ENCODE measurements at regions not wholly inside any gene's neighbourhood (a gene's known extent, or its start where the extent isn't known, plus 50 kb on each side); places are given as distances from the start of the nearest gene placed in this dataset.

GRCh38 chr13:80504453-80504852 lies 163.5 kb upstream of the SPRY2 start:
- Histone ChIP-seq H3K9me2 (ENCODE audit: insufficient read depth) (no peaks in the 10 kb centered on the region; the same call in 1 of the 2 replicates), H2AFZ (no peak overlapping the region), H3F3A (replicated peaks; ENCODE audit: low read depth) (no peaks in the 10 kb centered on the region), H3K4me1 (ENCODE audit: insufficient read depth) (no peaks in the 10 kb centered on the region), H3K4me3 (no peak overlapping the region), H3K36me3 (ENCODE audit: insufficient read depth) (no peaks in the 10 kb centered on the region), H3K27me3 (ENCODE audit: insufficient read depth) (no peaks in the 10 kb centered on the region), H3K4me2 (no peak overlapping the region), H4K20me1 (replicated peaks; ENCODE audit: insufficient read depth) (no peaks in the 10 kb centered on the region), H3K27ac (ENCODE audit: low read depth) (no peak overlapping the region), H3K79me2 (replicated peaks; ENCODE audit: insufficient read depth) (no peaks in the 10 kb centered on the region)
- Mint-ChIP-seq H3K4me1 (no peaks in the 10 kb centered on the region), H3K4me3 (no peak overlapping the region), H3K36me3 (ENCODE audit: low read depth) (peaks cover 4% of the 10 kb centered on the region; the same call in 1 of the 3 replicates), H3K27ac (no peak overlapping the region), H3K9me3 (peaks cover 5% of the 10 kb centered on the region; the same call in 2 of the 3 replicates), H3K27me3 (ENCODE audit: insufficient read depth, low read depth, poor library complexity) (no peaks in the 10 kb centered on the region)
- TF ChIP-seq REST (IDR thresholded peaks at IDR 0.05; ENCODE audit: unreplicated experiment): no peak
- ATAC-seq: no peak
- DNase-seq (ENCODE audit: low spot score): no peak

- Histone ChIP-seq H3K36me3 (ENCODE audit: insufficient read depth) (no peaks in the 10 kb centered on the region), H2AFZ (no peak overlapping the region), H3F3A (replicated peaks; ENCODE audit: low read depth) (no peaks in the 10 kb centered on the region), H3K4me1 (ENCODE audit: insufficient read depth) (no peaks in the 10 kb centered on the region), H3K27me3 (ENCODE audit: insufficient read depth) (no peaks in the 10 kb centered on the region), H3K79me2 (replicated peaks; ENCODE audit: insufficient read depth) (no peaks in the 10 kb centered on the region), H4K20me1 (replicated peaks; ENCODE audit: insufficient read depth) (no peaks in the 10 kb centered on the region), H3K4me3 (no peak overlapping the region), H3K9me2 (ENCODE audit: insufficient read depth) (no peaks in the 10 kb centered on the region; the same call in 1 of the 2 replicates), H3K27ac (ENCODE audit: low read depth) (no peak overlapping the region), H3K4me2 (no peak overlapping the region)
- peaks cover 4% of the 10 kb centered on the region; the same call in 1 of the 3 replicates for H3K36me3 Mint-ChIP-seq (ENCODE audit: low read depth)
- H3K4me3 Mint-ChIP-seq: no peak overlapping the region
- DNase-seq (ENCODE audit: low spot score) (no peak), ATAC-seq (no peak)
- H3K4me1 Mint-ChIP-seq: no peaks in the 10 kb centered on the region
- H3K9me3 Mint-ChIP-seq: peaks cover 5% of the 10 kb centered on the region; the same call in 2 of the 3 replicates
- H3K27ac Mint-ChIP-seq: no peak overlapping the region
- no peaks in the 10 kb centered on the region for H3K27me3 Mint-ChIP-seq (ENCODE audit: insufficient read depth, low read depth, poor library complexity)
- TF ChIP-seq EZH2 (IDR thresholded peaks at IDR 0.05; ENCODE audit: low read depth, unreplicated experiment): no peak
- TF ChIP-seq ZNF114 (CRISPR knock-in tag; IDR thresholded peaks at IDR 0.05): no peak
- TF ChIP-seq POLR2AphosphoS5 (IDR thresholded peaks at IDR 0.05; ENCODE audit: low read depth): no peak
- no peak for TF ChIP-seq ZNF331 (CRISPR knock-in tag; IDR thresholded peaks at IDR 0.05; ENCODE audit: low read depth)
- no peak for TF ChIP-seq EZH2phosphoT487 (IDR thresholded peaks at IDR 0.05; ENCODE audit: unreplicated experiment)
These were observed 161.4 kb upstream of the SPRY2 start for GRCh38 chr13:80502359-80502758.

DNA sequence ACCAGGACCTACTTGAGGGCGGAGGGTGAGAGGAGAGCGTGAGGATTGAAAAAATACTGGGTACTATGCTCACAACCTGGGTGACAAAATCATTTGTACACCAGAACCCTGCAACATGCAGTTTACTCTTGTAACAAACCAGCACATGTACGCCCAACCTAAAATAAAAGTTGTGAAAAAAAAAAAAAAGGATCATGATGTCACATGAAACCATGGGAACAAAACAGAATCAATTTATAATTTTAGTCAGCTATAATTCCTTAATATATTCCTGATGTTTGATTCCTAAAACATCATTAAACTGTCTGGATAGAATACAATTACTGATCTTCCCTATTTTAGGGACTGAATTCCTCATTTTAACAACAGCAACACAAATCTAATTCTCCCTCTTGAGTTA lies 160.6 kb upstream of the SPRY2 start:
- no peak overlapping the region for H3K27ac Mint-ChIP-seq
- no peaks in the 10 kb centered on the region for H3K4me1 Mint-ChIP-seq
- no peak overlapping the region for H3K4me2 ChIP-seq
- DNase-seq (ENCODE audit: low spot score) (no peak), ATAC-seq (no peak)
- H3K36me3 Mint-ChIP-seq (ENCODE audit: low read depth): peaks cover 4% of the 10 kb centered on the region; the same call in 1 of the 3 replicates
- H2AFZ ChIP-seq: no peak overlapping the region
- H3K4me3 Mint-ChIP-seq: no peak overlapping the region
- no peaks in the 10 kb centered on the region for H3K79me2 ChIP-seq (replicated peaks; ENCODE audit: insufficient read depth)
- H4K20me1 ChIP-seq (replicated peaks; ENCODE audit: insufficient read depth): no peaks in the 10 kb centered on the region
- no peaks in the 10 kb centered on the region for H3F3A ChIP-seq (replicated peaks; ENCODE audit: low read depth)
- no peak overlapping the region for H3K4me3 ChIP-seq
- H3K27me3 Mint-ChIP-seq (ENCODE audit: insufficient read depth, low read depth, poor library complexity): no peaks in the 10 kb centered on the region
- H3K27ac ChIP-seq (ENCODE audit: low read depth): no peak overlapping the region
- no peaks in the 10 kb centered on the region for H3K27me3 ChIP-seq (ENCODE audit: insufficient read depth)
- peaks cover 5% of the 10 kb centered on the region; the same call in 2 of the 3 replicates for H3K9me3 Mint-ChIP-seq
- H3K36me3 ChIP-seq (ENCODE audit: insufficient read depth): no peaks in the 10 kb centered on the region
- H3K4me1 ChIP-seq (ENCODE audit: insufficient read depth): no peaks in the 10 kb centered on the region
- H3K9me2 ChIP-seq (ENCODE audit: insufficient read depth): no peaks in the 10 kb centered on the region; the same call in 1 of the 2 replicates
- TF ChIP-seq POLR2AphosphoS5 (IDR thresholded peaks at IDR 0.05; ENCODE audit: low read depth) (no peak), EZH2phosphoT487 (IDR thresholded peaks at IDR 0.05; ENCODE audit: unreplicated experiment) (no peak), ZNF331 (CRISPR knock-in tag; IDR thresholded peaks at IDR 0.05; ENCODE audit: low read depth) (no peak), EZH2 (IDR thresholded peaks at IDR 0.05; ENCODE audit: low read depth, unreplicated experiment) (no peak), STAT1 (IDR thresholded peaks at IDR 0.05; ENCODE audit: unreplicated experiment) (no peak), ZNF114 (CRISPR knock-in tag; IDR thresholded peaks at IDR 0.05) (no peak)
